H9 (cell line): ENCODE measurements at regions not wholly inside any gene's neighbourhood (a gene's known extent, or its start where the extent isn't known, plus 50 kb on each side); places are given as distances from the start of the nearest gene placed in this dataset.
A peak's percentile ranks its signal among the peaks of the same experiment; 100 is the strongest.

Experiments
- DNase-seq: peaks from one replicate; pipeline ENCODE4 v3.0.0-alpha.2; 2017
- H2AFZ ChIP-seq: one replicate; pipeline ENCODE4 v1.6.1; 2013; ENCODE audit warnings: mild to moderate bottlenecking, low read length, control low read depth, moderate library complexity
- H2AK5ac ChIP-seq: 2 replicates; pipeline ENCODE4 v1.6.1; 2013; ENCODE audit warnings: low read length, control low read depth, mixed read lengths; ENCODE audit not compliant: insufficient read length
- H2BK120ac ChIP-seq: one replicate; pipeline ENCODE4 v1.6.1; 2013; ENCODE audit warnings: low read depth, mild to moderate bottlenecking, low read length, control low read depth, inconsistent platforms; ENCODE audit not compliant: poor library complexity, severe bottlenecking
- H2BK12ac ChIP-seq: 2 replicates; pipeline ENCODE4 v1.6.1; 2013; ENCODE audit warnings: low read length, control low read depth, mixed read lengths, low read depth; ENCODE audit not compliant: insufficient read length
- H2BK15ac ChIP-seq: 2 replicates; pipeline ENCODE4 v1.6.1; 2013; ENCODE audit warnings: low read depth, low read length, control low read depth
- H2BK20ac ChIP-seq: one replicate; pipeline ENCODE4 v1.6.1; 2013; ENCODE audit warnings: low read depth, mild to moderate bottlenecking, low read length, control low read depth, inconsistent platforms; ENCODE audit not compliant: poor library complexity, severe bottlenecking
- H2BK5ac ChIP-seq: 2 replicates; pipeline ENCODE4 v1.6.1; 2013; ENCODE audit warnings: low read length, control low read depth, mixed read lengths; ENCODE audit not compliant: insufficient read length
- H3K14ac ChIP-seq: 2 replicates; pipeline ENCODE4 v1.6.1; 2013; ENCODE audit warnings: low read length, control low read depth; ENCODE audit not compliant: insufficient read depth
- H3K18ac ChIP-seq: 2 replicates; pipeline ENCODE4 v1.6.1; 2013; ENCODE audit warnings: low read depth, mild to moderate bottlenecking, mixed read lengths, low read length, control low read depth; ENCODE audit not compliant: insufficient read length
- H3K23ac ChIP-seq: 2 replicates; pipeline ENCODE4 v1.6.1; 2013; ENCODE audit warnings: low read length, control low read depth, mixed read lengths, low read depth; ENCODE audit not compliant: insufficient read length
- H3K23me2 ChIP-seq: 2 replicates; pipeline ENCODE4 v1.6.1; 2013; ENCODE audit warnings: low read depth, mild to moderate bottlenecking, mixed read lengths, low read length, control low read depth; ENCODE audit not compliant: insufficient read length, poor library complexity, severe bottlenecking
- H3K27ac ChIP-seq: 2 replicates; pipeline ENCODE4 v1.5.1; 2013; ENCODE audit warnings: low read length, control low read depth, mixed read lengths, low read depth; ENCODE audit not compliant: insufficient read length
- H3K27me3 ChIP-seq: 2 replicates; pipeline ENCODE4 v1.6.1; 2013; ENCODE audit warnings: low read length, control low read depth, inconsistent platforms; ENCODE audit not compliant: insufficient read depth
- H3K4ac ChIP-seq: 2 replicates; pipeline ENCODE4 v1.6.1; 2013; ENCODE audit warnings: low read depth, mild to moderate bottlenecking, control low read depth, inconsistent platforms, low read length, moderate library complexity
- H3K4me1 ChIP-seq: 2 replicates; pipeline ENCODE4 v1.6.1; 2013; ENCODE audit warnings: low read length, control low read depth, inconsistent platforms; ENCODE audit not compliant: insufficient read depth
- H3K4me2 ChIP-seq: 2 replicates; pipeline ENCODE4 v1.6.1; 2013; ENCODE audit warnings: low read length, control low read depth, mixed read lengths; ENCODE audit not compliant: insufficient read length, insufficient read depth
- H3K56ac ChIP-seq: 2 replicates; pipeline ENCODE4 v1.6.1; 2013; ENCODE audit warnings: low read depth, mild to moderate bottlenecking, mixed read lengths, low read length, control low read depth; ENCODE audit not compliant: insufficient read length
- H3K79me1 ChIP-seq: 2 replicates; pipeline ENCODE4 v1.6.1; 2013; ENCODE audit warnings: low read depth, mild to moderate bottlenecking, moderate library complexity, low read length, control low read depth, inconsistent platforms; ENCODE audit not compliant: insufficient read depth, poor library complexity, severe bottlenecking
- H3K79me2 ChIP-seq: 2 replicates; pipeline ENCODE4 v1.6.1; 2013; ENCODE audit warnings: low read length, control low read depth, inconsistent platforms; ENCODE audit not compliant: insufficient read depth
- H3K9ac ChIP-seq: 2 replicates; pipeline ENCODE4 v1.6.1; 2013; ENCODE audit warnings: low read length, control low read depth, mixed read lengths; ENCODE audit not compliant: insufficient read length; ENCODE audit errors: extremely low read depth
- H3K9me3 ChIP-seq: one replicate; pipeline ENCODE4 v1.6.1; 2013; ENCODE audit warnings: low read depth, low read length, inconsistent platforms; ENCODE audit not compliant: control insufficient read depth
- H3T11ph ChIP-seq: one replicate; pipeline ENCODE4 v1.6.1; 2013; ENCODE audit warnings: mild to moderate bottlenecking, low read length, control low read depth, inconsistent platforms
- H4K20me1 ChIP-seq: one replicate; pipeline ENCODE4 v1.6.1; 2013; ENCODE audit not compliant: control insufficient read depth, insufficient read length, insufficient read depth
- H4K5ac ChIP-seq: 2 replicates; pipeline ENCODE4 v1.6.1; 2013; ENCODE audit warnings: low read depth, mild to moderate bottlenecking, mixed read lengths, low read length, control low read depth; ENCODE audit not compliant: insufficient read length
- H4K8ac ChIP-seq: replicated peaks from 2 replicates; pipeline ENCODE4 v1.6.1; 2013; ENCODE audit warnings: low read length, control low read depth, mixed read lengths, low read depth; ENCODE audit not compliant: insufficient read length
- H4K91ac ChIP-seq: 2 replicates; pipeline ENCODE4 v1.6.1; 2013; ENCODE audit warnings: low read depth, mild to moderate bottlenecking, moderate library complexity, mixed read lengths, low read length, control low read depth; ENCODE audit not compliant: insufficient read length
- H3K27ac Mint-ChIP-seq, 3 experiments: 2 replicates in 2 of 3; 3 replicates in 1 of 3; pipeline ENCODE4 v1.8.0; 2020 to 2021; ENCODE audit warnings: mixed read lengths in 3 of 3, mild to moderate bottlenecking in 1 of 3, moderate library complexity in 1 of 3
- H3K27me3 Mint-ChIP-seq: 2 replicates; pipeline ENCODE4 v1.8.0; 2021; ENCODE audit warnings: low read depth, mild to moderate bottlenecking, moderate library complexity, mixed read lengths
- H3K36me3 Mint-ChIP-seq, 3 experiments: 2 replicates in 2 of 3; 3 replicates in 1 of 3; pipeline ENCODE4 v1.8.0; 2020 to 2021; ENCODE audit warnings: low read depth in 3 of 3, mixed read lengths in 3 of 3; ENCODE audit not compliant: insufficient read depth in 1 of 3
- H3K4me1 Mint-ChIP-seq, 2 experiments: 2 replicates each; pipeline ENCODE4 v1.8.0; 2020; ENCODE audit warnings: mixed read lengths in 2 of 2
- H3K4me3 Mint-ChIP-seq, 2 experiments: 2 replicates in 1 of 2; 3 replicates in 1 of 2; pipeline ENCODE4 v1.8.0; 2020 to 2021; ENCODE audit warnings: mild to moderate bottlenecking in 2 of 2, mixed read lengths in 2 of 2, moderate library complexity in 1 of 2
- H3K9me3 Mint-ChIP-seq, 2 experiments: 2 replicates in 1 of 2; 3 replicates in 1 of 2; pipeline ENCODE4 v1.8.0; 2020; ENCODE audit warnings: mild to moderate bottlenecking in 2 of 2, mixed read lengths in 2 of 2, moderate library complexity in 1 of 2
- WGBS: extraction: QIAGEN DNeasy Blood & Tissue Kit; methylation state at CpG from one replicate; pipeline ENCODE4 v1.1.7; 2013; ENCODE audit warnings: missing lambda C conversion rate, low lambda C conversion rate, mixed read lengths; ENCODE audit not compliant: insufficient read length; ENCODE audit errors: extremely low coverage; 5-methylcytosine and 5-hydroxymethylcytosine counted together
- TF ChIP-seq, protein P1 (sequence below): fragments of 200-600 bp; sonication (generic); conservative IDR thresholded peaks from 3 replicates; pipeline ENCODE4 v1.8.0; 2021; ENCODE audit warnings: antibody characterized with exemption, mild to moderate bottlenecking

GRCh38 chr21:23664193-23664694, 1943.0 kb downstream of the MRPL39 start:
- H4K5ac ChIP-seq = no peak overlapping the region
- no peaks in the 10 kb centered on the region for H3K9me3 ChIP-seq
- H3K4ac ChIP-seq = no peak overlapping the region
- H3K4me2 ChIP-seq = no peak overlapping the region
- Mint-ChIP-seq H3K27me3 (no peaks in the 10 kb centered on the region; the same call in 1 of the 2 replicates), H3K27ac (peak overlapping the region in 1 of 3 experiments; percentile 46; a peak in 1 of 7 replicates), H3K4me3 (no peak overlapping the region), H3K9me3 (peaks cover 5 to 22% of the 10 kb centered on the region in 2 experiments; a peak in 4 of 5 replicates), H3K4me1 (no peaks in the 10 kb centered on the region; a peak in 1 of 4 replicates), H3K36me3 (no peaks in the 10 kb centered on the region; a peak in 1 of 7 replicates)
- H2AK5ac ChIP-seq = no peak overlapping the region
- no peak overlapping the region for H2BK20ac ChIP-seq
- no peak overlapping the region for H2BK12ac ChIP-seq
- no CpG with 5 or more reads among the region's 3 CpGs for WGBS
- no peak overlapping the region for H2BK15ac ChIP-seq
- H3K14ac ChIP-seq = no peak overlapping the region
- H3K56ac ChIP-seq = no peak overlapping the region
- no peaks in the 10 kb centered on the region for H3K23me2 ChIP-seq
- H3T11ph ChIP-seq = no peak overlapping the region
- no peak overlapping the region for H2AFZ ChIP-seq
- H3K23ac ChIP-seq = no peak overlapping the region
- H3K9ac ChIP-seq = no peak overlapping the region
- no peaks in the 10 kb centered on the region for H3K4me1 ChIP-seq
- no peaks in the 10 kb centered on the region for H4K20me1 ChIP-seq
- no peaks in the 10 kb centered on the region for H3K27me3 ChIP-seq
- H3K18ac ChIP-seq = no peak overlapping the region
- no peak for DNase-seq
- H3K27ac ChIP-seq = no peak overlapping the region
- TF ChIP-seq, protein P1, sequence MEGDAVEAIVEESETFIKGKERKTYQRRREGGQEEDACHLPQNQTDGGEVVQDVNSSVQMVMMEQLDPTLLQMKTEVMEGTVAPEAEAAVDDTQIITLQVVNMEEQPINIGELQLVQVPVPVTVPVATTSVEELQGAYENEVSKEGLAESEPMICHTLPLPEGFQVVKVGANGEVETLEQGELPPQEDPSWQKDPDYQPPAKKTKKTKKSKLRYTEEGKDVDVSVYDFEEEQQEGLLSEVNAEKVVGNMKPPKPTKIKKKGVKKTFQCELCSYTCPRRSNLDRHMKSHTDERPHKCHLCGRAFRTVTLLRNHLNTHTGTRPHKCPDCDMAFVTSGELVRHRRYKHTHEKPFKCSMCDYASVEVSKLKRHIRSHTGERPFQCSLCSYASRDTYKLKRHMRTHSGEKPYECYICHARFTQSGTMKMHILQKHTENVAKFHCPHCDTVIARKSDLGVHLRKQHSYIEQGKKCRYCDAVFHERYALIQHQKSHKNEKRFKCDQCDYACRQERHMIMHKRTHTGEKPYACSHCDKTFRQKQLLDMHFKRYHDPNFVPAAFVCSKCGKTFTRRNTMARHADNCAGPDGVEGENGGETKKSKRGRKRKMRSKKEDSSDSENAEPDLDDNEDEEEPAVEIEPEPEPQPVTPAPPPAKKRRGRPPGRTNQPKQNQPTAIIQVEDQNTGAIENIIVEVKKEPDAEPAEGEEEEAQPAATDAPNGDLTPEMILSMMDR = no peak
- H3K79me2 ChIP-seq = no peaks in the 10 kb centered on the region
- H4K91ac ChIP-seq = no peak overlapping the region
- no peaks in the 10 kb centered on the region for H3K79me1 ChIP-seq
- no peak overlapping the region for H2BK5ac ChIP-seq
- H4K8ac ChIP-seq = no peak overlapping the region
- H2BK120ac ChIP-seq = no peak overlapping the region
